Hepatocyte (in vitro differentiated cells): ENCODE measurements at regions not wholly inside any gene's neighbourhood (a gene's known extent, or its start where the extent isn't known, plus 50 kb on each side); places are given as distances from the start of the nearest gene placed in this dataset.
"Not testable (repeated sequence)": the region's sequence is repeated elsewhere in the genome, so short reads cannot be mapped to it uniquely, and the experiment has no call there.

Source experiments
- EZH2 ChIP-seq: fragments of 200-600 bp; sonication (generic); IDR thresholded peaks from 2 replicates; pipeline ENCODE4 v1.6.1; 2016; ENCODE audit warnings: antibody characterized with exemption, mild to moderate bottlenecking, borderline replicate concordance
- TF ChIP-seq, protein P1 (sequence below): fragments of 200-600 bp; sonication (generic); IDR thresholded peaks from 2 replicates; pipeline ENCODE4 v1.5.1; 2016; ENCODE audit warnings: antibody characterized with exemption, mild to moderate bottlenecking; ENCODE audit not compliant: poor library complexity

GRCh38 chr20:29761621-29762385, 1495.7 kb upstream of the DEFB115 start:
- not testable (repeated sequence) for TF ChIP-seq EZH2
- TF ChIP-seq, protein P1, sequence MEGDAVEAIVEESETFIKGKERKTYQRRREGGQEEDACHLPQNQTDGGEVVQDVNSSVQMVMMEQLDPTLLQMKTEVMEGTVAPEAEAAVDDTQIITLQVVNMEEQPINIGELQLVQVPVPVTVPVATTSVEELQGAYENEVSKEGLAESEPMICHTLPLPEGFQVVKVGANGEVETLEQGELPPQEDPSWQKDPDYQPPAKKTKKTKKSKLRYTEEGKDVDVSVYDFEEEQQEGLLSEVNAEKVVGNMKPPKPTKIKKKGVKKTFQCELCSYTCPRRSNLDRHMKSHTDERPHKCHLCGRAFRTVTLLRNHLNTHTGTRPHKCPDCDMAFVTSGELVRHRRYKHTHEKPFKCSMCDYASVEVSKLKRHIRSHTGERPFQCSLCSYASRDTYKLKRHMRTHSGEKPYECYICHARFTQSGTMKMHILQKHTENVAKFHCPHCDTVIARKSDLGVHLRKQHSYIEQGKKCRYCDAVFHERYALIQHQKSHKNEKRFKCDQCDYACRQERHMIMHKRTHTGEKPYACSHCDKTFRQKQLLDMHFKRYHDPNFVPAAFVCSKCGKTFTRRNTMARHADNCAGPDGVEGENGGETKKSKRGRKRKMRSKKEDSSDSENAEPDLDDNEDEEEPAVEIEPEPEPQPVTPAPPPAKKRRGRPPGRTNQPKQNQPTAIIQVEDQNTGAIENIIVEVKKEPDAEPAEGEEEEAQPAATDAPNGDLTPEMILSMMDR = not testable (repeated sequence)
